ENCODE measurements at regions not wholly inside any gene's neighbourhood (a gene's known extent, or its start where the extent isn't known, plus 50 kb on each side); places are given as distances from the start of the nearest gene placed in this dataset.

DNA sequence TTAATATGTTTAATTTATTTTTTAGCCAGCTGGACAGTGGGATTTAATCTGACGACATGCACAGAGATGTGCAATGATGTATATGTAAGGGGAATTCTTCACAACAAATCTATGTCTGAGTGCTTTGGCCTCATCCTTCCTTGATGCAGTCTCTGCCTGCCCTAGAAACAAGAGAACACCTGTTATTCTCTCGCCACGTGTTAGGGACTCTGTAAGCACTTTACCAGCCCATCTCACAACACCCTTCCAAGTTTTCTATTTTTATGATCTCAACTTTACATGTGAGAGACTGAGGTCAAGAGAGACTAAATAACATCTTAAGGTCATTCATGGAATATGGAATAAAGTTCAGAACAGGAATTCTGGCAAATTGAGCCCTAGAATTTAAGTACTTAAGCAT is 123.0 kb upstream of the GAS1 start:
- no peak for DNase-seq
- Histone ChIP-seq H3K27me3 (no peaks in the 10 kb centered on the region), H3K4me1 (no peaks in the 10 kb centered on the region), H3K4me3 (no peak overlapping the region), H3K9me3 (no peaks in the 10 kb centered on the region), H3K36me3 (no peaks in the 10 kb centered on the region), H3K27ac (no peak overlapping the region)
- intact Hi-C loops (cut with DNase I; ENCODE audit: low total_unique reads): no loop called here
- TF ChIP-seq, protein P1, sequence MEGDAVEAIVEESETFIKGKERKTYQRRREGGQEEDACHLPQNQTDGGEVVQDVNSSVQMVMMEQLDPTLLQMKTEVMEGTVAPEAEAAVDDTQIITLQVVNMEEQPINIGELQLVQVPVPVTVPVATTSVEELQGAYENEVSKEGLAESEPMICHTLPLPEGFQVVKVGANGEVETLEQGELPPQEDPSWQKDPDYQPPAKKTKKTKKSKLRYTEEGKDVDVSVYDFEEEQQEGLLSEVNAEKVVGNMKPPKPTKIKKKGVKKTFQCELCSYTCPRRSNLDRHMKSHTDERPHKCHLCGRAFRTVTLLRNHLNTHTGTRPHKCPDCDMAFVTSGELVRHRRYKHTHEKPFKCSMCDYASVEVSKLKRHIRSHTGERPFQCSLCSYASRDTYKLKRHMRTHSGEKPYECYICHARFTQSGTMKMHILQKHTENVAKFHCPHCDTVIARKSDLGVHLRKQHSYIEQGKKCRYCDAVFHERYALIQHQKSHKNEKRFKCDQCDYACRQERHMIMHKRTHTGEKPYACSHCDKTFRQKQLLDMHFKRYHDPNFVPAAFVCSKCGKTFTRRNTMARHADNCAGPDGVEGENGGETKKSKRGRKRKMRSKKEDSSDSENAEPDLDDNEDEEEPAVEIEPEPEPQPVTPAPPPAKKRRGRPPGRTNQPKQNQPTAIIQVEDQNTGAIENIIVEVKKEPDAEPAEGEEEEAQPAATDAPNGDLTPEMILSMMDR (IDR thresholded peaks at IDR 0.05): no peak

DNA sequence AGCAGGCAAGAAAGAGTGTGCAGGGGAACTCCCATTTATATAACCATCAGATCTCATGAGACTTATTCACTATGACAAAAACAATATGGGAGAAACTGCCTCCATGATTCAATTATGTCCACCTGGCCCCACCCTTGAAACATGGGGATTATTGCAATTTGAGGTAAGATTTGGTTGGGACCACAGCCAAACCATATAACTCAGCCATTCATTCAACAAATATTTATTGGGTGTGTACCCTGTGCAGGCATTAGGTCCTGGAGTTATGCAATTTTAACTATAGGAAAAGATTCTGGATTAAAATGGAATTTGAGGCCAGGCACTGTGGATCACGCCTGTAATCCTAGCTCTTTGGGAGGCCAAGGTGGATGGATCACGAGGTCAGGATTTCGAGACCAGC is 124.2 kb upstream of the GAS1 start:
- H3K27me3 ChIP-seq: no peaks in the 10 kb centered on the region
- no peaks in the 10 kb centered on the region for H3K36me3 ChIP-seq
- no peak overlapping the region for H3K4me3 ChIP-seq
- TF ChIP-seq, protein P1 (IDR thresholded peaks at IDR 0.05): no peak
- intact Hi-C loops (cut with DNase I; ENCODE audit: low total_unique reads): no loop called here
- no peak for DNase-seq
- no peaks in the 10 kb centered on the region for H3K4me1 ChIP-seq
- no peaks in the 10 kb centered on the region for H3K9me3 ChIP-seq
- no peak overlapping the region for H3K27ac ChIP-seq

DNA sequence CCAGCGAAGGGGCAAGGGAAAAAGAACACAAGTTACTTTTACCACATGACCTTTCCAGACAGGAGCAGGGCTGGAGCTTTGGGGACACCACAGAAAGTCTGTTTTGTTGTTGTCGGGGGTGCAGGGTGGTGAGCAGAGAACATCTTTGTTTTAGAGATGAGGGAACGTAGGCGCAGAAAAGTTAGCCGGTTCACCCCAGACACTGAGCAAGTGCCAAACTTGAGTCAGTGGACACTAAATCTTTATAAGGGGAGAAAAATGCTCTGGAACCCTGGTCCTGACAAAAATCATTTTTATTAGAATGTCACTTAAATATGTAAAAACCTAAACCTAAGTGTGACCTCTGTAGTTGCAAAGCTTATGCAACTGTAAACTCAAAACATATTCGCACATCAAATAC is 126.4 kb upstream of the GAS1 start:
- DNase-seq: no peak
- H3K9me3 ChIP-seq: no peaks in the 10 kb centered on the region
- H3K4me3 ChIP-seq: no peak overlapping the region
- intact Hi-C loops (cut with DNase I; ENCODE audit: low total_unique reads): no loop called here
- H3K27ac ChIP-seq: no peak overlapping the region
- TF ChIP-seq, protein P1 (IDR thresholded peaks at IDR 0.05): no peak
- no peaks in the 10 kb centered on the region for H3K4me1 ChIP-seq
- H3K36me3 ChIP-seq: no peaks in the 10 kb centered on the region
- no peaks in the 10 kb centered on the region for H3K27me3 ChIP-seq

DNA sequence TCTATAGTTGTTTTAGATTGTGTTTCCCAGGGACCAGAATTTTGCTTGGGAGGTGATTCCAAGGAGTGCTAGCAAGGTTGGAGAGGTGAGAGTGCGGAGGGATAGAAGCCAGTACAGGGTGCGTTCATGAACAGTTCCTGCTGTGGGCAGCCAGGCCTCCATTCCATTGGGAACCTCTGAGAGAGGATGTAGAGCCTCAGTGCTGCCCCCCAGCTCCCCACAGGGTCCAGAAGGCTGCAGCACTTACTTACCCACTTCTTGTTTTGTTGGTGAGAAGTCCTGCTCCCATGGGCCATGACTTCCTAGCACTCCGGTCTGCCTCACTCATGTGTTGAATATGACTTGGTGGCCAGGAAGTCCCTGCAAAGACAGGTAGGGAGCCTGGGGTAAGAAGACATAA is 128.2 kb upstream of the GAS1 start:
- no peak for DNase-seq
- TF ChIP-seq, protein P1 (IDR thresholded peaks at IDR 0.05): no peak
- Histone ChIP-seq H3K4me3 (no peak overlapping the region), H3K36me3 (no peaks in the 10 kb centered on the region), H3K27me3 (no peaks in the 10 kb centered on the region), H3K4me1 (no peaks in the 10 kb centered on the region), H3K9me3 (no peaks in the 10 kb centered on the region), H3K27ac (no peak overlapping the region)
- intact Hi-C loops (cut with DNase I; ENCODE audit: low total_unique reads): no loop called here

DNA sequence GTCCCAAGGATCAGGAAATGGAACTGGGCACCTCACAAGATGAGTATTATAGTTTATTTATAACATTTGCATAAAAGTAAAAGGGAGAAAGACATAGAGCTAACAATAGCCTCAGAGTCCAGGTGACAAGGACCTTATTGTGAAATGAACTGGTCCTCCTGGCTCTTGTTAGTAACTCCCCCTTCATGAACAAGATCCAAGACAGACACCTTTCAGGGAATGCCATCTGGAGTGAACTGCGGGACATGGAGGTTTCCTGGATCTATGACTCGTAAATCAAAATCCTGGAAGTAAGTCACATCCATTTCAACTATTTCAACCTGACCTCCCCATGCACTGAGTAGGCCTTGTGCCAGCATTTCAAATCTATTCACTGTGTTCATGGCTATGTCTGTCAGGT is 129.5 kb upstream of the GAS1 start:
- Histone ChIP-seq H3K4me3 (no peak overlapping the region), H3K4me1 (no peaks in the 10 kb centered on the region), H3K27ac (no peak overlapping the region), H3K9me3 (no peaks in the 10 kb centered on the region), H3K36me3 (no peaks in the 10 kb centered on the region), H3K27me3 (no peaks in the 10 kb centered on the region)
- DNase-seq: no peak
- TF ChIP-seq, protein P1 (IDR thresholded peaks at IDR 0.05): no peak
- intact Hi-C loops (cut with DNase I; ENCODE audit: low total_unique reads): no loop called here

DNA sequence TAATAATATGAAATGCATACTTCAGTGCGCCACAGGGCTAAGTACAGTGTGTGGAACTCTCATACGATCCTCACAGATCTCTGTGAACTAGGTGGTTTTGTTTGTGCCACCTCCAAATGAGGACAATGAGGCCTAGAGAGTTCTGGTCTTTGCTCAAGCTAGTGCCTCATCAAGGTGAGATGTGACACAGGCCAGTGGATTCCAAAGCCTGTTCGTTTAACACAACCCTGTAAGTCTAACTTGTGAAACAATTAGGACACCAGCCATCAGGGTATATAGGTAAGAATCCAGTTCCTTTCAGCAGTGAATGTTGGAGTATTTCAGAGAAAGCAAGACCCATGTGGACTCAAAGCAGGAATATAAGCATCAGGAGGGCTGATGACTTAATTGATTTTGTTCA is 130.7 kb upstream of the GAS1 start:
- intact Hi-C loops (cut with DNase I; ENCODE audit: low total_unique reads): no loop called here
- no peak for DNase-seq
- no peaks in the 10 kb centered on the region for H3K4me1 ChIP-seq

More for the DNA sequence above, 130.7 kb upstream of the GAS1 start:
- no peaks in the 10 kb centered on the region for H3K9me3 ChIP-seq
- no peak overlapping the region for H3K4me3 ChIP-seq
- no peak overlapping the region for H3K27ac ChIP-seq
- no peaks in the 10 kb centered on the region for H3K36me3 ChIP-seq
- H3K27me3 ChIP-seq: no peaks in the 10 kb centered on the region
- TF ChIP-seq, protein P1 (IDR thresholded peaks at IDR 0.05): no peak

Data from tibial artery (tissue), 4 donors.